Nephron progenitor cell (in vitro differentiated cells): ENCODE measurements at regions not wholly inside any gene's neighbourhood (a gene's known extent, or its start where the extent isn't known, plus 50 kb on each side); places are given as distances from the start of the nearest gene placed in this dataset.
"Not testable (repeated sequence)": the region's sequence is repeated elsewhere in the genome, so short reads cannot be mapped to it uniquely, and the experiment has no call there.

Experiments used
- DNase-seq: peaks from one replicate; pipeline ENCODE4 v3.0.0; 2021
- H3K27ac Mint-ChIP-seq: 2 replicates; pipeline ENCODE4 v1.8.0; 2021; ENCODE audit warnings: mild to moderate bottlenecking, moderate library complexity, mixed read lengths
- H3K27me3 Mint-ChIP-seq: 2 replicates; pipeline ENCODE4 v1.8.0; 2021; ENCODE audit warnings: mild to moderate bottlenecking, low read depth, mixed read lengths; ENCODE audit not compliant: poor library complexity
- H3K36me3 Mint-ChIP-seq: 2 replicates; pipeline ENCODE4 v1.8.0; 2021; ENCODE audit warnings: low read depth, mixed read lengths
- H3K4me1 Mint-ChIP-seq: 2 replicates; pipeline ENCODE4 v1.8.0; 2021; ENCODE audit warnings: mixed read lengths
- H3K4me3 Mint-ChIP-seq: 2 replicates; pipeline ENCODE4 v1.8.0; 2021; ENCODE audit warnings: mild to moderate bottlenecking, moderate library complexity, mixed read lengths
- H3K9me3 Mint-ChIP-seq: 2 replicates; pipeline ENCODE4 v1.8.0; 2021; ENCODE audit warnings: mild to moderate bottlenecking, moderate library complexity, mixed read lengths
- TF ChIP-seq, protein P1 (sequence below): fragments of 200-600 bp; sonication (generic); IDR thresholded peaks from 2 replicates; pipeline ENCODE4 v1.5.0; 2021; ENCODE audit warnings: antibody characterized with exemption

DNA sequence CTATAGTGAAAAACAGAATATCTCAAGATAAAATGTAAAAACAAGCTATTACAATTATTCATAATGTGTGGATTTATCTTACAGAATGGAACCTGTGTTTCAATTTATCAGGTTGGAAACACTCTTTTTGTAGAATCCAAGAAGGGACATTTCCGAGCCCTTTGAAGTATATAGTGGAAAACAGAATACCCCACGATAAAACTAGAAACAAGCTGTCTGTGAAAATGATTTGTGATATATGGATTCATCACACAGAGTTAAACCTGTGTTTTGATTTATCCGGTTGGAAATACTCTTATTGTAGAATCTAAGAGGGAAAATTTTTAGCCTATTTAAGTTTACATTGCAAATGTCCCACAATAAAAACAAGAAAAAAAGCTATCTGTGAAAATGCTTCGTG, 388.2 kb downstream of the PRDM9 start:
- Mint-ChIP-seq H3K9me3 (peaks cover 12% of the 10 kb centered on the region), H3K4me1 (no peaks in the 10 kb centered on the region), H3K36me3 (no peaks in the 10 kb centered on the region), H3K4me3 (no peak overlapping the region), H3K27me3 (no peaks in the 10 kb centered on the region), H3K27ac (no peak overlapping the region)
- DNase-seq: no peak
- TF ChIP-seq, protein P1, sequence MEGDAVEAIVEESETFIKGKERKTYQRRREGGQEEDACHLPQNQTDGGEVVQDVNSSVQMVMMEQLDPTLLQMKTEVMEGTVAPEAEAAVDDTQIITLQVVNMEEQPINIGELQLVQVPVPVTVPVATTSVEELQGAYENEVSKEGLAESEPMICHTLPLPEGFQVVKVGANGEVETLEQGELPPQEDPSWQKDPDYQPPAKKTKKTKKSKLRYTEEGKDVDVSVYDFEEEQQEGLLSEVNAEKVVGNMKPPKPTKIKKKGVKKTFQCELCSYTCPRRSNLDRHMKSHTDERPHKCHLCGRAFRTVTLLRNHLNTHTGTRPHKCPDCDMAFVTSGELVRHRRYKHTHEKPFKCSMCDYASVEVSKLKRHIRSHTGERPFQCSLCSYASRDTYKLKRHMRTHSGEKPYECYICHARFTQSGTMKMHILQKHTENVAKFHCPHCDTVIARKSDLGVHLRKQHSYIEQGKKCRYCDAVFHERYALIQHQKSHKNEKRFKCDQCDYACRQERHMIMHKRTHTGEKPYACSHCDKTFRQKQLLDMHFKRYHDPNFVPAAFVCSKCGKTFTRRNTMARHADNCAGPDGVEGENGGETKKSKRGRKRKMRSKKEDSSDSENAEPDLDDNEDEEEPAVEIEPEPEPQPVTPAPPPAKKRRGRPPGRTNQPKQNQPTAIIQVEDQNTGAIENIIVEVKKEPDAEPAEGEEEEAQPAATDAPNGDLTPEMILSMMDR: no peak

DNA sequence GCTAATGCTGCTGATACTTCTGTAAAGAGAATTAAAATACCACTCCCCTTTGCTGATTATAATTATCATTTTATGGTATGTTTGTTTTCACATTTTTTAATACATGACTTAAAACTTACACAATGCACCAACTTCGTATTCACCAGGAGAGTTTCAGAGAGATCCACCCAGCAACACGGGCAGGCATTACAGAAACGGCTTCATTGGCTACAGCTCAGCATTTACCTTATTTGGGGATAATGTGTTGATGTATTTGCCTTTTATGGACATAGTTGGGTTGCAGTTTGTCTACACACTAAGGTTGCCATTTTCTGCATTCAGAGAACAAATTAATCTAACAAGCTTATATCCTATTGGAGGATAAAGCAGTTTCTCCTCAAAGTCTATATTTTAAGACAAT, 423.6 kb downstream of the PRDM9 start:
- H3K27ac Mint-ChIP-seq: no peak overlapping the region
- H3K9me3 Mint-ChIP-seq: peaks cover 13% of the 10 kb centered on the region
- no peaks in the 10 kb centered on the region for H3K36me3 Mint-ChIP-seq
- no peak for DNase-seq
- TF ChIP-seq, protein P1: no peak
- no peak overlapping the region for H3K4me3 Mint-ChIP-seq
- no peaks in the 10 kb centered on the region for H3K4me1 Mint-ChIP-seq
- no peaks in the 10 kb centered on the region for H3K27me3 Mint-ChIP-seq

DNA sequence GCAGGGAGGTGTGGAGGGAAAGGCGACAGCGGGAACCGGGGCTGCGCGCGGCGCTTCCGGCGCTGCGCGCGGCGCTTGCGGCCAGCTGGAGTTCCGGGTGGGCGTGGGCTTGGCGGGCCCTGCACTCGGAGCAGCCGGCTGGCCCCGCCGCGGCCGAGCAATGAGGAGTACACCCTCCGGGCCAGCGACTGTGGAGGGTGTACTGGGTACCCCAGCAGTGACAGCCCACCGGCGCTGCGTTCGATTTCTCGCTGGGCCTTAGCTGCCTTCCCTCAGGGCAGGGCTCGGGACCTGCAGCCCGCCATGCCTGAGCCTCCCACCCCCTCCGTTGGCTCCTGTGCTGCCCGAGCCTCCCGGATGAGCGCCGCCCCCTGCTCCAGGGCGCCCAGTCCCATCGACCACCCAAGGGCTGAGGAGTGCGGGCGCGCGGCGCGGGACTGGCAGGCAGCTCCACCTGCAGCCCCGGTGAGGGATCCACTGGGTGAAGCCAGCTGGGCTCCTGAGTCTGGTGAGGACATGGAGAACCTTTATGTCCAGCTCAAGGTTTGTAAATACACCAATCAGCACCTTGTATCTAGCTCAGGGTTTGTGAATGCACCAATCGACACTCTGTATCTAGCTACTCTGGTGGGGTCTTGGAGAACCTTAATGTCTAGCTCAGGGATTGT, 444.0 kb downstream of the PRDM9 start:
- H3K4me3 Mint-ChIP-seq, H3K36me3 Mint-ChIP-seq, DNase-seq, H3K27ac Mint-ChIP-seq, H3K27me3 Mint-ChIP-seq, H3K4me1 Mint-ChIP-seq: not testable (repeated sequence)
- H3K9me3 Mint-ChIP-seq: peaks cover 21% of the 10 kb centered on the region

DNA sequence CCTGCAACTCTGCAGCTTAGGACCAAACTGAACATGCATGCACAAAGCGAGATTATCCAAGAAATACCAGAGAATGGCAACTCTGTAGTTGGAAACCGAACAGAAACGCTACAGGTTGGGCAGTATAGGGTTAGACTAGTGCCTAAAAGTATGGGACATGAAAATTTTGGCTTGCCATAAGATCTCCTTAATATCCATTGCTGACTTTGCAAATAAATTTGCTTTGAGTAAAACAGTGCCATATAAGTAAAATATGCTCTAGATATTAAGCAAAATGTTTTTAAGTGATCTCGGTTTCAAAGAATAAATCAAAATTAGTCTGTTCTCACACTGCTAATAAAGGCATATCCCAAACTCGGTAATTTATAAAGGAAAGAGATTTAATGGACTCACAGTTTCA, 456.0 kb downstream of the PRDM9 start:
- DNase-seq: no peak
- no peak overlapping the region for H3K27ac Mint-ChIP-seq
- H3K4me3 Mint-ChIP-seq: no peak overlapping the region
- H3K9me3 Mint-ChIP-seq: no peaks in the 10 kb centered on the region
- H3K36me3 Mint-ChIP-seq: no peaks in the 10 kb centered on the region
- no peaks in the 10 kb centered on the region for H3K27me3 Mint-ChIP-seq
- H3K4me1 Mint-ChIP-seq: no peaks in the 10 kb centered on the region
- TF ChIP-seq, protein P1: no peak

DNA sequence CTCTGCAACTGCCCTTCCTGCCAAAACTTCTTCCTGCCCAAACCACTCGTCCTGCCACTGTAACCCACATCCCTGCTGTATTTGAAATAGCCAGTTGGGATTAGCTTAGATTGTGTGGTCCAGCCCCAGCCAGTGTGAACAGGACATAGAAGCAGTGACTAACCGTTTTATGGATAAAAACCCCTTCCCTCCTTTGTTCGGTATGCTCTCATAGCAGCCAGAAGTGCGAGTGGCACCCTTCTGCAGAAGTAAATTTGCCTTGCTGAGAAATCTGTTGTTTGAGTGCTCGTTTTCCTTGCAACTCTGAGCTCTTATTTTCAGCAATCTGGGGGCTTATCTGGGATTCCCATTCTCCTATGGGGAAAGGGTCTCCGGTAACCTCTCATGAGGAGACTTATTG, 470.0 kb downstream of the PRDM9 start:
- no peak for DNase-seq
- H3K27me3 Mint-ChIP-seq: no peaks in the 10 kb centered on the region
- no peak overlapping the region for H3K27ac Mint-ChIP-seq
- TF ChIP-seq, protein P1: no peak
- peaks cover 26% of the 10 kb centered on the region for H3K9me3 Mint-ChIP-seq
- H3K36me3 Mint-ChIP-seq: no peaks in the 10 kb centered on the region
- H3K4me3 Mint-ChIP-seq: no peak overlapping the region
- H3K4me1 Mint-ChIP-seq: no peaks in the 10 kb centered on the region

DNA sequence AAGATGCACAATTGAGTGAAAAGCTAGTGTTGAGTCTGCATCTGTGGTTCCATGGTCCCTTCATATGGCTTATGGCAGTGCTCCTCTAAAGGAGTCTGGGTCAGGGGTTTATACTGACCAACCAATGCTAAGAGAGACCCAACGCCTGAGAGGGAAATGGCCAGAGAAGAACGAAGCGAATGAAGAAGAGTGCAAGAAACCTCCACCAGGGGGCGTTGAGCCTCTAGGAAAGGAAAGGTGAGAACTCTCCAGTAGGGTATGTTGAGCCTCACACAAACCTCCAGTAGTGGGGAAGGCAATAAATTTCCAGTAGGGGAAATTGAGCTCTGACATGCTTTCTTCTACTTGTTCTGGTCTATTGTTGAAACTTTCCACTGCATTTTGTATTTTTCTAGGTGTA, 470.6 kb downstream of the PRDM9 start:
- no peaks in the 10 kb centered on the region for H3K27me3 Mint-ChIP-seq

More for the DNA sequence above, 470.6 kb downstream of the PRDM9 start:
- no peak overlapping the region for H3K4me3 Mint-ChIP-seq
- H3K36me3 Mint-ChIP-seq: no peaks in the 10 kb centered on the region
- H3K9me3 Mint-ChIP-seq: peaks cover 26% of the 10 kb centered on the region
- TF ChIP-seq, protein P1: peak; percentile 44
- H3K27ac Mint-ChIP-seq: no peak overlapping the region
- peak; percentile 46 for DNase-seq
- H3K4me1 Mint-ChIP-seq: no peaks in the 10 kb centered on the region
